Body of pancreas (tissue), 4 donors: ENCODE measurements at regions not wholly inside any gene's neighbourhood (a gene's known extent, or its start where the extent isn't known, plus 50 kb on each side); places are given as distances from the start of the nearest gene placed in this dataset.

ENCODE experiments used
- ATAC-seq: fragments of 150-250 bp; one replicate; pipeline ENCODE4 v1.9.1; 2016
- DNase-seq, 4 donors: peaks; one replicate each; pipeline ENCODE4 v3.0.0-alpha.2; 2019
- H3K27ac ChIP-seq, 4 donors: fragments of 200-600 bp; sonication (generic); 1 replicate in 3 of 4; 2 replicates in 1 of 4; pipeline versions ENCODE4 v1.5.1 to v1.6.1; 2016 to 2019; ENCODE audit warnings: mild to moderate bottlenecking in 1 of 4, mixed read lengths in 1 of 4, moderate library complexity in 1 of 4
- H3K27me3 ChIP-seq, 2 donors: fragments of 200-600 bp; sonication (generic); one replicate each; pipeline ENCODE4 v1.6.0; 2016; ENCODE audit warnings: mild to moderate bottlenecking in 1 of 2
- H3K36me3 ChIP-seq, 2 donors: fragments of 200-600 bp; sonication (generic); replicated peaks in 1 of 2; 2 replicates each; pipeline ENCODE4 v1.5.1; 2016; ENCODE audit warnings: low read depth in 2 of 2; ENCODE audit not compliant: insufficient read depth in 1 of 2
- H3K4me1 ChIP-seq: fragments of 200-600 bp; sonication (generic); one replicate; pipeline ENCODE4 v1.6.0; 2016
- H3K4me3 ChIP-seq, 2 donors: fragments of 200-600 bp; sonication (generic); 1 replicate in 1 of 2; 2 replicates in 1 of 2; pipeline ENCODE4 v1.5.1; 2016 to 2019
- H3K9me3 ChIP-seq, 3 donors: fragments of 200-600 bp; sonication (generic); 1 replicate in 2 of 3; 2 replicates in 1 of 3; pipeline ENCODE4 v1.5.1; 2016
- CTCF ChIP-seq, 7 experiments: fragments of 450-650 bp in 4 of 7; fragments of 200-600 bp in 3 of 7; sonication (generic) in 3 of 7; IDR thresholded peaks; one replicate each; pipeline ENCODE4 v1.5.1; 2016 to 2019; ENCODE audit warnings: antibody characterized with exemption in 7 of 7
- POLR2A ChIP-seq, 3 donors: fragments of 450-650 bp; IDR thresholded peaks; one replicate each; pipeline ENCODE4 v1.6.1; 2016; ENCODE audit warnings: antibody characterized with exemption in 3 of 3, mild to moderate bottlenecking in 2 of 3
- WGBS, 2 donors: methylation state at CpG; one replicate each; pipeline ENCODE4 v1.1.5; 2017; 5-methylcytosine and 5-hydroxymethylcytosine counted together
- intact Hi-C: fragments of 100-400 bp; cut with DNase I; formaldehyde crosslinking; loops from one replicate; pipeline ENCODE4 v1.15.1; 2023

GRCh38 chr1:218694085-218694484 is 348.9 kb downstream of the TGFB2 start:
- no peak for ATAC-seq
- DNase-seq = no peak
- no peak overlapping the region for H3K27ac ChIP-seq
- H3K9me3 ChIP-seq = no peaks in the 10 kb centered on the region
- no peak for TF ChIP-seq CTCF (IDR thresholded peaks at IDR 0.05)
- no peak for TF ChIP-seq POLR2A (IDR thresholded peaks at IDR 0.05)
- no peaks in the 10 kb centered on the region for H3K4me1 ChIP-seq
- WGBS, 2 donors = 35 to 61% methylated on average over 3 of the region's 3 CpGs
- no peak overlapping the region for H3K4me3 ChIP-seq
- intact Hi-C loops = no loop called here
- H3K36me3 ChIP-seq = no peaks in the 10 kb centered on the region
- no peaks in the 10 kb centered on the region for H3K27me3 ChIP-seq

- TF ChIP-seq POLR2A (IDR thresholded peaks at IDR 0.05) = no peak
- no peak for TF ChIP-seq CTCF (IDR thresholded peaks at IDR 0.05)
- no peak for ATAC-seq
- intact Hi-C loops = no loop called here
- no peaks in the 10 kb centered on the region for H3K27me3 ChIP-seq
- no peaks in the 10 kb centered on the region for H3K4me1 ChIP-seq
- no peaks in the 10 kb centered on the region for H3K36me3 ChIP-seq
- no peaks in the 10 kb centered on the region for H3K9me3 ChIP-seq
- H3K27ac ChIP-seq = no peak overlapping the region
- no peak overlapping the region for H3K4me3 ChIP-seq
- DNase-seq = no peak
- 5 to 42% methylated on average over 1 of the region's 1 CpG for WGBS, 2 donors
These were observed 349.5 kb downstream of the TGFB2 start for GRCh38 chr1:218694636-218695035.

GRCh38 chr1:218695525-218695924 is 350.4 kb downstream of the TGFB2 start:
- DNase-seq (no peak), ATAC-seq (no peak)
- Histone ChIP-seq H3K36me3 (no peaks in the 10 kb centered on the region), H3K9me3 (no peaks in the 10 kb centered on the region), H3K4me1 (no peaks in the 10 kb centered on the region), H3K27me3 (no peaks in the 10 kb centered on the region), H3K27ac (no peak overlapping the region), H3K4me3 (no peak overlapping the region)
- 82 to 84% methylated on average over 4 of the region's 4 CpGs for WGBS, 2 donors
- intact Hi-C loops = no loop called here
- TF ChIP-seq CTCF (IDR thresholded peaks at IDR 0.05) = no peak
- no peak for TF ChIP-seq POLR2A (IDR thresholded peaks at IDR 0.05)

- H3K9me3 ChIP-seq = no peaks in the 10 kb centered on the region
- no peaks in the 10 kb centered on the region for H3K4me1 ChIP-seq
- H3K4me3 ChIP-seq = no peak overlapping the region
- TF ChIP-seq CTCF (IDR thresholded peaks at IDR 0.05) (no peak), POLR2A (IDR thresholded peaks at IDR 0.05) (no peak)
- no peak for ATAC-seq
- intact Hi-C loops = no loop called here
- no peak overlapping the region for H3K27ac ChIP-seq
- H3K27me3 ChIP-seq = no peaks in the 10 kb centered on the region
- DNase-seq = no peak
- H3K36me3 ChIP-seq = no peaks in the 10 kb centered on the region
These were observed 353.0 kb downstream of the TGFB2 start for GRCh38 chr1:218698141-218698540.

GRCh38 chr1:218699421-218699820 is 354.3 kb downstream of the TGFB2 start:
- Histone ChIP-seq H3K4me1 (no peaks in the 10 kb centered on the region), H3K4me3 (no peak overlapping the region), H3K9me3 (no peaks in the 10 kb centered on the region), H3K27me3 (no peaks in the 10 kb centered on the region), H3K27ac (no peak overlapping the region), H3K36me3 (no peaks in the 10 kb centered on the region)
- TF ChIP-seq POLR2A (IDR thresholded peaks at IDR 0.05) (no peak), CTCF (IDR thresholded peaks at IDR 0.05) (no peak)
- intact Hi-C loops = no loop called here
- 68 to 74% methylated on average over 3 of the region's 3 CpGs for WGBS, 2 donors
- DNase-seq = no peak
- no peak for ATAC-seq
